Bronchial epithelial cell (primary cell): ENCODE measurements at regions not wholly inside any gene's neighbourhood (a gene's known extent, or its start where the extent isn't known, plus 50 kb on each side); places are given as distances from the start of the nearest gene placed in this dataset.

Experiments used
- DNase-seq: peaks from one replicate; pipeline ENCODE4 v3.0.0-alpha.2; 2010; ENCODE audit warnings: low read depth
- FAIRE-seq: peaks from 2 replicates; lab custom pipeline; 2011; peaks lifted over from hg19 to GRCh38; lab: Jason Lieb, UNC
- H3K27me3 ChIP-seq: 2 replicates; pipeline ENCODE4 v1.5.1; 2011; ENCODE audit warnings: low read length; ENCODE audit not compliant: control insufficient read depth, insufficient read depth
- H3K36me3 ChIP-seq: 2 replicates; pipeline ENCODE4 v1.5.1; 2011; ENCODE audit warnings: low read length; ENCODE audit not compliant: control insufficient read depth, insufficient read depth
- H3K4me3 ChIP-seq: 2 replicates; pipeline ENCODE4 v1.5.1; 2011; ENCODE audit warnings: mild to moderate bottlenecking, low read depth, low read length, control low read depth
- TF ChIP-seq, protein P1 (sequence below): IDR thresholded peaks from 2 replicates; pipeline ENCODE4 v1.5.1; 2011; ENCODE audit warnings: mild to moderate bottlenecking, moderate library complexity, low read length, control low read depth, inconsistent platforms; ENCODE audit not compliant: insufficient read depth, severe bottlenecking

DNA sequence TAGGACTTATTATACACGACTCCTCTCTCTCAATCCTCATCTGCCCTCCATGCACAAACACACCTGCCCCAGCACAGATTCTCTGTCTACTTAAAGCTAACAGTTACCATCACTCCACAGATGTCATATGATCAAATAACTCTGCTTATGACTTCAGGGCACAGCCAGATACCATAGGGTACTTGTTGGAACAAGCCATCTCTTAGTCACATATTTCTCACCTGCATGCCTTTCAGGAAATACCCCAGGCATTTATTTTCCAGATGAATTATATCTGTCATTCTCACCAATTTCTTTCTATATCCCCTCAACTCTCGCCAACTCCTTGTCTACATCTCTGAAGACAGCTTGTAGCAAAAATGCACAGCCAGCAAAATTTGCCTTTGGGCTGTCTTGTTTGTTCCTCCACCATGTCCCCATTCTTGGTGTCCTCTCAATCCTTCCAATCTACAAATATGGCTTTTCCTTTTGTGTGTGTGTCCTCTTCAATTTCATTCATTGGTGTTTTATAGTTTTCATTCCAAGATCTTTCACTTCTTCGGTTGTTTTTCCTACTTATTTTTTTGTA is 353.9 kb upstream of the CAMK1G start:
- Histone ChIP-seq H3K27me3 (no peaks in the 10 kb centered on the region), H3K4me3 (no peak overlapping the region), H3K36me3 (no peaks in the 10 kb centered on the region)
- DNase-seq (peak; percentile 98), FAIRE-seq (no peak)
- TF ChIP-seq, protein P1, sequence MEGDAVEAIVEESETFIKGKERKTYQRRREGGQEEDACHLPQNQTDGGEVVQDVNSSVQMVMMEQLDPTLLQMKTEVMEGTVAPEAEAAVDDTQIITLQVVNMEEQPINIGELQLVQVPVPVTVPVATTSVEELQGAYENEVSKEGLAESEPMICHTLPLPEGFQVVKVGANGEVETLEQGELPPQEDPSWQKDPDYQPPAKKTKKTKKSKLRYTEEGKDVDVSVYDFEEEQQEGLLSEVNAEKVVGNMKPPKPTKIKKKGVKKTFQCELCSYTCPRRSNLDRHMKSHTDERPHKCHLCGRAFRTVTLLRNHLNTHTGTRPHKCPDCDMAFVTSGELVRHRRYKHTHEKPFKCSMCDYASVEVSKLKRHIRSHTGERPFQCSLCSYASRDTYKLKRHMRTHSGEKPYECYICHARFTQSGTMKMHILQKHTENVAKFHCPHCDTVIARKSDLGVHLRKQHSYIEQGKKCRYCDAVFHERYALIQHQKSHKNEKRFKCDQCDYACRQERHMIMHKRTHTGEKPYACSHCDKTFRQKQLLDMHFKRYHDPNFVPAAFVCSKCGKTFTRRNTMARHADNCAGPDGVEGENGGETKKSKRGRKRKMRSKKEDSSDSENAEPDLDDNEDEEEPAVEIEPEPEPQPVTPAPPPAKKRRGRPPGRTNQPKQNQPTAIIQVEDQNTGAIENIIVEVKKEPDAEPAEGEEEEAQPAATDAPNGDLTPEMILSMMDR, result no peak

DNA sequence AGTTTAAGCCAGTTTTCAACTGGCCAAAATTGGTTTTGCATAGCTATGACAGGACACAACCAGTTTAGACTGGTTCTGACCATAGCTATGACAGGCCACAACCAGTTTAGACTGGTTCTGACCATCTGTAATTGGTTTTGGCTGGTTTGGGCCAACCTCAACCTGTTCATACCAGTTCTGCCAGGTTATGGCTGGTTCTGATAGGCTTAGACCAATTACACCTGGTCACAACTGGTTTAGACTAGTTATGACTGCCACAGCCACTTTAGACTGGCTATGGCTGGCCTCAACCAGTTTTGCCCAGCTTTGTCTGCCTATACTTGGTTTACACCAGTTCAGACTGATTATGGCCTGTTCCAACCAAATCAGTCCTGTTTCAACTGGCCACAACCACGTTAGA is 353.2 kb upstream of the CAMK1G start:
- Histone ChIP-seq H3K4me3 (no peak overlapping the region), H3K27me3 (no peaks in the 10 kb centered on the region), H3K36me3 (no peaks in the 10 kb centered on the region)
- FAIRE-seq (peak; percentile 81), DNase-seq (peak; percentile 33)
- TF ChIP-seq, protein P1, result no peak

DNA sequence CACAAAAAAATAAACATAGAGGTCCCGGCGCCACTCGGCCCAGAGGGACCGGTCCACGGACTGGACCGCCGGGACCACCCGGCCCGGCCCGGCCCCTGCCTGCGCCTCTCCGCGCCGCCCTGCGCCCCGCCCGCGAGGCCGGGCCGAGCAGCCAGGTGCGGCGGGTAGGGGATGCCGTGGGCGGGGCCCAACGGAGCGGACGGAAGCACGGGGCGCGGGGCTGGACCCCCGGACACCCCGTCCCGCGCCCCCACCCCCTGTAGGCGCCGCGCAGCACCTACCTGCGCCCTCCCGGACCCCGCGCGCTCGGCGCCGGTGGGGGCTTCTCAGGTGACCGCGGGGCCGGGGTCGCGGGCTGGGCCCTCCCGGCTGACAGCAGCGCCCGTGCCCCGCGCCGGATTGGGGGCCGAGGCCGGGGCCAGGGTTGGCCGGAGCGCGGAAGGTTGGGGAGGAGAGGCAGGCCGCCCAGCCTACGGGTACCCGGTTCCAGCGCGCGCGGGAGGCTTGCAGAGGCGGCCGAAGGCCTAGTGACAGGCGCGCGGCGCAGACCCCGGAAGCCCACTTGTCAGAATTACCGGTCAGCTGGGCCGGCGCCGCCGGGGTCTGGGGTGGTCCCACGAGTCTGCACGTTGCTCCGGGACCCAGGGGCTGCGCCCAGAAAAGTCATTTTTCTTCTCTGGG is 351.9 kb upstream of the CAMK1G start:
- Histone ChIP-seq H3K36me3 (no peaks in the 10 kb centered on the region), H3K27me3 (no peaks in the 10 kb centered on the region)

DNA sequence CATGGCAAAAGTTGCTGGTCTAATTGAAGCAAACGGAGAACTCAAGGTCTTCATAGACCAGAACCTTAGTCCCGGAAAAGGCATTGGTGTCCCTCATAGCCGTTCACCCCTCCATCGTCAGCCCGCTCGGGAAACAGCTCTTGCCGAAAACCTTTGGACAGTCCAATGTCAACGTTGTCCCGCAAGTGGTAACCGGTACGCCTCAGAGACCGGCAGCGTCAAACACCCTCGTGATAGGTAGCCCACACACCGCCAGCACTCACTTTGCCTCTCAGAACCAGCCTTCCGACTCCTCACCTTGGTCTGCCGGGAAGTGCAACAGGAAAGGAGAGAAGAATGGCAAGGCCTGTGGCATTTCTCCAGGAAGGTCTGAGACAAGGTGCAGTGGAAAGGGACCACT is 351.3 kb upstream of the CAMK1G start:
- no peak overlapping the region for H3K4me3 ChIP-seq
- TF ChIP-seq, protein P1, result no peak
- H3K36me3 ChIP-seq, result no peaks in the 10 kb centered on the region
- H3K27me3 ChIP-seq, result no peaks in the 10 kb centered on the region
- DNase-seq (no peak), FAIRE-seq (no peak)

More for the DNA sequence above, 351.9 kb upstream of the CAMK1G start:
- no peak overlapping the region for H3K4me3 ChIP-seq
- FAIRE-seq (no peak), DNase-seq (no peak)
- TF ChIP-seq, protein P1, result no peak

DNA sequence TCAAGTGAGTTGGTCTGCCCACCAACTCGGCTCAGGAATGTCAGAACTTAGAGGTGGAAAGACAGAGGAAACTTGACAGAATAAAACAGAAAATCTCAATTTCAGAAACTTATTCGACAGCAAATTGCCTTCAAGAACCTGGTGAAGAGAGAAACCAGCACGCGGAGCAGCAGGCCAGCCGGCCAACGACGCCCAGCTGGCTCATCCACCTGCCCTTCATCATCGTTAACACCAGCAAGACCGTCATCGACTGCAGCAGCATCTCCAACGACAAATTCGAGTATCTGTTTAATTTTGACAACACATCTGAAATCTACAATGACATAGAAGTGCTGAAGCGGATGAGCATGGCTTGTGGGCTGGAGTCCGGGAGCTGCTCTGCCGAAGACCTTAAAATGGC is 350.8 kb upstream of the CAMK1G start:
- TF ChIP-seq, protein P1, result no peak
- FAIRE-seq, result peak; percentile 52
- no peaks in the 10 kb centered on the region for H3K36me3 ChIP-seq

More for the DNA sequence above, 350.8 kb upstream of the CAMK1G start:
- Histone ChIP-seq H3K4me3 (no peak overlapping the region), H3K27me3 (no peaks in the 10 kb centered on the region)
- DNase-seq, result no peak
